Lung microvascular endothelial cell (primary cell): ENCODE measurements at regions not wholly inside any gene's neighbourhood (a gene's known extent, or its start where the extent isn't known, plus 50 kb on each side); places are given as distances from the start of the nearest gene placed in this dataset.

Experiments used
- DNase-seq, 2 donors: peaks; one replicate each; pipeline versions ENCODE4 v3.0.0 to v3.0.0-alpha.2; 2010; ENCODE audit warnings: low read depth in 2 of 2

GRCh38 chr16:55263271-55264250 is 60.4 kb upstream of the IRX6 start:
- no peak for DNase-seq

GRCh38 chr16:55264949-55265348 is 59.1 kb upstream of the IRX6 start:
- no peak for DNase-seq

DNA sequence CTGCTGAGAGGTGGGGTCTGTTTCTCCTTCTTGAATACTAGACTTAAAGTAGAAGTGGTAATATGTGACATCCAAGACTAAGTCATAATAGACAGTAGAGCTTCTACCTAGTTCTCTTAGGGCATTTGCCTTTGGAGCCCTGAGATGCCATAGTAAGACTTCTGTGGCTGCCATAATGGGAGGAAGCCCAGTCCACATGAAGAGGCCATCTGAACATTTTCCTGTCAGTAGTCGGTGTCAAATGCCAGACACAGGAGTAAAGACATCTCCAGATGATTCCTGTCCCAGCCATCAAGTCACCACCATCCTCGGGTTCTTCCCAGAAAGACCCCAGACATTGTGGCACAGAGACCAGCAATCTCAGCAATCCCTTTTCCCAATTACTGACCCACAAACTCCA is 58.1 kb upstream of the IRX6 start:
- DNase-seq: no peak

DNA sequence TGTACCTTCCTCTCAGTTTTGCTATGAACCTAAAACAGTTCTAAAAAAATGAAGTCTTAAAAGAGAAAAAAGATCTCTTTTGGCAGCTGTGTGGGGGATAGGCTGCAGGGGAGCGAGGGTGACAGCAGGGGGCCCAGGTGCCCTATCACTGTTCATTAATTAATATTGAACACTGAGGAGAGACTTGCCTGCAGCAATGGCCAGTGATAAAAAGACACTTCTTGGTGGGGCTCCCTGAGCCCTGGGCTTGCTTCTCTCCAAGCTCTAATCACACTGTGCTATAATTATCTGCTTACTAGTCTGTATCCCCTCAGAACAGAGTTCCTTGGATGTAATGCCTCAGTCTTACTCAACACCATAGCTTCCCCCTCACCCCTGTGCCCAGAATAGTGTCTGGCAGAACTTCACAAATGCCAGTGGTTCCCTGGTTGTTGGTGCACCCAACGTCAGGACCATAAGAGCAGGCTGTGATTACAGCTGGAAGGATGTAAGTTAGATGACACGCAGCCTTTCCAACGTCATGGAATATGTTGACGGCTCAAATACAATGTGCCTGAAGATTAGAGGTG is 52.0 kb upstream of the IRX6 start:
- DNase-seq: no peak

- no peak for DNase-seq
Measured at GRCh38 chr16:55272744-55273143, 51.3 kb upstream of the IRX6 start.

DNA sequence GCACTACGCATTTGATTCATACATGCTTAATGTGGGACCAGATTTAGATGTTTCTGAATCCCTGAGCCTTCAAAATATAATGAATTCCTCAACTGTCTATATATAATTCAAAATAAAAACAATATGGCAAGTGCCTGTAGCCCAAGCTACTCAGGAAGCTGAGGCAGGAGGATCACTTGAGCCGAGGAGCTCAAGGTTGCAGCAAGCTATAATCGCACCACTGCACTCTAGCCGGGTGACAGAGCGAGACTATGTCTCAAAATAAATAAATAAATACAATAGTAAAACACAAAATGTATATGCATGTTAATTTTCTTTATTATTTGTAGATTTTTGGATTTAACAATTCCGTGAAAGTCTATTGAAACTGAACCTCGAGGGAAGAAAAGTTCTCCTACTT is 50.6 kb upstream of the IRX6 start:
- DNase-seq: no peak

DNA sequence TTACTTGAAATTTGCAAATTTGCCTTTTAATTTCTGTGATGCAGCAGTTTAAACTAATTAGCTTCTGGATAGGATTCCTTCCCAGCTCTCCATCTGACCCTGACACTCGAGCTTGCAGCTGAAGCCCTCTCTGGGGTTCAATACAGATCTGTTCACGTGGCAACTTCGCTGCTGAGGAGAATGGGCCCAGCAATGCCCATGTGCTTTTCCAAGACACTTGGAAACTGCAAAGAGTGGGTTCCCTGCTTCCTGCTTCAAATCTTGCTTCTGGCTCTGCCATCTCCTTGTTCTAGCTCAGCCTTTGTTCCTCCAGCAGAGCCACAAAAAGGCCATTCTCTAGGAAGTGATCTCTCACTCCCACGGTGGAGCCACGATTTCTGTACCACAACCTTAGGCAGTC is 50.0 kb upstream of the IRX6 start:
- no peak for DNase-seq
